ENCODE measurements at regions not wholly inside any gene's neighbourhood (a gene's known extent, or its start where the extent isn't known, plus 50 kb on each side); places are given as distances from the start of the nearest gene placed in this dataset.

DNA sequence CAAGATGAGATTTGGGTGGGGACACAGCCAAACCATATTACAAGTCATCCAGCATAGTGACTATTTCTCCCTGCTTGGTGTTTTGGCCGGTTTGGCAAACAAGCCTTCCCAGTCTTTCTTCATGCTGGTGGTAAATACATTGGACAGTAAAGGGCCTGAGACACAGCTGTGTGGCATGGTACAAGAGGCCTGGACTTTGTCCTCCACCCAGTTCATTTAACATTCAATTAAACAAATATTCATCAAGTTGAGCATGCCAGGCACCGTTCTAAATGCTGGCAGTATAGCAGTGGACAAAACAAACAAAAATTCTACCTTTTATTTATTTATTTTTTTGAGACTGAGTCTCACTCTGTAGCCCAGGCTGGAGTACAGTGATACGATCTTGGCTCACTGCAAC lies 62.7 kb upstream of the SLC28A3 start:
- TF ChIP-seq, protein P1, sequence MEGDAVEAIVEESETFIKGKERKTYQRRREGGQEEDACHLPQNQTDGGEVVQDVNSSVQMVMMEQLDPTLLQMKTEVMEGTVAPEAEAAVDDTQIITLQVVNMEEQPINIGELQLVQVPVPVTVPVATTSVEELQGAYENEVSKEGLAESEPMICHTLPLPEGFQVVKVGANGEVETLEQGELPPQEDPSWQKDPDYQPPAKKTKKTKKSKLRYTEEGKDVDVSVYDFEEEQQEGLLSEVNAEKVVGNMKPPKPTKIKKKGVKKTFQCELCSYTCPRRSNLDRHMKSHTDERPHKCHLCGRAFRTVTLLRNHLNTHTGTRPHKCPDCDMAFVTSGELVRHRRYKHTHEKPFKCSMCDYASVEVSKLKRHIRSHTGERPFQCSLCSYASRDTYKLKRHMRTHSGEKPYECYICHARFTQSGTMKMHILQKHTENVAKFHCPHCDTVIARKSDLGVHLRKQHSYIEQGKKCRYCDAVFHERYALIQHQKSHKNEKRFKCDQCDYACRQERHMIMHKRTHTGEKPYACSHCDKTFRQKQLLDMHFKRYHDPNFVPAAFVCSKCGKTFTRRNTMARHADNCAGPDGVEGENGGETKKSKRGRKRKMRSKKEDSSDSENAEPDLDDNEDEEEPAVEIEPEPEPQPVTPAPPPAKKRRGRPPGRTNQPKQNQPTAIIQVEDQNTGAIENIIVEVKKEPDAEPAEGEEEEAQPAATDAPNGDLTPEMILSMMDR (IDR thresholded peaks at IDR 0.05): no peak
- ATAC-seq (ENCODE audit: insufficient number of reproducible peaks, low FRiP score, low read depth) (no peak), DNase-seq (ENCODE audit: low spot score) (no peak)
- Histone ChIP-seq H3K36me3 (no peaks in the 10 kb centered on the region), H3K27me3 (replicated peaks; ENCODE audit: insufficient read depth) (no peaks in the 10 kb centered on the region), H3K9me3 (no peaks in the 10 kb centered on the region), H3K4me3 (no peak overlapping the region), H3K27ac (no peak overlapping the region), H3K4me1 (ENCODE audit: control insufficient read depth in 1 of 2, low read depth in 2 of 2) (no peaks in the 10 kb centered on the region)

DNA sequence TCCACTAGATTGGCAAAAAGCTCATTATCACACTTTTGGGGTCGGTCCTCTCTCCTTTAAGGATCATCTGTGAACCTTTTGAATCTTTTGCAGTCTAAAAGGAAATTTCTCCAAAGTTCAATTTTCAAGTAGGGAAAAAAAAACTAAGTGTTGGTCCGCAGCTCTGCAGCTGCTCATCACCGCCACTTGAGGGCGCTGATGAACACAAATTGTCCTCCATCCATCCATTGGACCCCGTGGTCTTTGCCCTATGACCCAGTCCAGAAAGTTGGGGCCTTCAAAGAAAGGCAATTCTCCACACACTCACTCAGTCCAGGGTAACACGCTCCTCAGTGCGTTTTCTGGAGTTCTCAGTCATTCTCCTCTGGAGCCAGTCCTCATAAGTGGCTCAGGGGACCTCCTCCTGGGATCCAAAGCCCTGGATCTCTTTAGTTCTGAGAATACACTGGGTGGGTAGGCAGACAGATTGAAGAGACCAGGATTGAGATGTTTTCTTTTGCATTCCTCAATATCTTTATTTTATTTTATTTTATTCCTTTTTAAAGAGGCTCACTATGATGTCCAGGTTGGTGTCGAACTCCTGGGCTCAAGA lies 63.6 kb upstream of the SLC28A3 start:
- TF ChIP-seq, protein P1 (IDR thresholded peaks at IDR 0.05): no peak
- H3K4me1 ChIP-seq (ENCODE audit: control insufficient read depth in 1 of 2, low read depth in 2 of 2): no peaks in the 10 kb centered on the region
- H3K36me3 ChIP-seq: no peaks in the 10 kb centered on the region
- no peak overlapping the region for H3K27ac ChIP-seq
- H3K4me3 ChIP-seq: no peak overlapping the region
- no peaks in the 10 kb centered on the region for H3K27me3 ChIP-seq (replicated peaks; ENCODE audit: insufficient read depth)
- H3K9me3 ChIP-seq: no peaks in the 10 kb centered on the region
- ATAC-seq (ENCODE audit: insufficient number of reproducible peaks, low FRiP score, low read depth) (no peak), DNase-seq (ENCODE audit: low spot score) (no peak)

DNA sequence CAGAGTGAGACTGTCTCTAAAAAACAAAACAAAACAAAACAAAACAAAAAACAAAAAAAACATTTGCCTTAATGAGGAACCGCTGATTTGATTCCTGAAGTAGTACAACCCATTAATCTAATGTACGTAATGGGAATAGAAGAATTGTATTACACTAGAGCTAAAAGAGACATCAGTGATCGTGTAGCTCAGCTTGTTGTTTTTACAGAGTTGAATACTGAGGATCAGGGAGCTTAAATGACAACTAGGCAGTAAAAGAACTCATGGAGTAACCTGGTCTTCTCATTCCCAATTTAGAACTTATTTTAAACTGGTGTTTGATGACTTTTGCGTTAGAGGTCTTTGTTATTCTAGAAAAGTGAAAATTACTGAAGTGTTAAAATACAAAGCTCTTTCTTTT lies 65.1 kb upstream of the SLC28A3 start:
- Histone ChIP-seq H3K27me3 (replicated peaks; ENCODE audit: insufficient read depth) (no peaks in the 10 kb centered on the region), H3K27ac (no peak overlapping the region), H3K4me1 (ENCODE audit: control insufficient read depth in 1 of 2, low read depth in 2 of 2) (no peaks in the 10 kb centered on the region), H3K9me3 (no peaks in the 10 kb centered on the region), H3K36me3 (no peaks in the 10 kb centered on the region), H3K4me3 (no peak overlapping the region)
- no peak for ATAC-seq (ENCODE audit: insufficient number of reproducible peaks, low FRiP score, low read depth)
- DNase-seq (ENCODE audit: low spot score): no peak
- TF ChIP-seq, protein P1 (IDR thresholded peaks at IDR 0.05): no peak

DNA sequence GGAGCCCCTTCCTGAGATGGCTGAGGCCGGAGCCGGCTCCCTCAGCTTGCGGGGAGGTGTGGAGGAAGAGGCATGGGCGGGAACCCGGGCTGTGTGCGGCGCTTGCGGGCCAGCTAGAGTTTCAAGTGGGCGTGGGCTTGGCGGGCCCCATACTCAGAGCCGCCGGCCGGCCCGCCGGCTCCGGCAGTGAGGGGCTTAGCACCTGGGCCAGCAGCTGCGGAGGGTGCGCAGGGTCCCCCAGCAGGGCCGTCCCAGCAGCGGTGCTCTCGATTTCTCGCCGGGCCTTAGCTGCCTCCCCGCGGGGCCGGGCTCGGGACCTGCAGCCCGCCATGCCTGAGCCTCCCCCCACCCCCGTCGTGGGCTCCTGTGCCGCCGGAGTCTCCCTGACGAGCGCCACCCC lies 67.9 kb upstream of the SLC28A3 start:
- DNase-seq (ENCODE audit: low spot score) (no peak), ATAC-seq (ENCODE audit: insufficient number of reproducible peaks, low FRiP score, low read depth) (no peak)
- no peak overlapping the region for H3K4me3 ChIP-seq

DNA sequence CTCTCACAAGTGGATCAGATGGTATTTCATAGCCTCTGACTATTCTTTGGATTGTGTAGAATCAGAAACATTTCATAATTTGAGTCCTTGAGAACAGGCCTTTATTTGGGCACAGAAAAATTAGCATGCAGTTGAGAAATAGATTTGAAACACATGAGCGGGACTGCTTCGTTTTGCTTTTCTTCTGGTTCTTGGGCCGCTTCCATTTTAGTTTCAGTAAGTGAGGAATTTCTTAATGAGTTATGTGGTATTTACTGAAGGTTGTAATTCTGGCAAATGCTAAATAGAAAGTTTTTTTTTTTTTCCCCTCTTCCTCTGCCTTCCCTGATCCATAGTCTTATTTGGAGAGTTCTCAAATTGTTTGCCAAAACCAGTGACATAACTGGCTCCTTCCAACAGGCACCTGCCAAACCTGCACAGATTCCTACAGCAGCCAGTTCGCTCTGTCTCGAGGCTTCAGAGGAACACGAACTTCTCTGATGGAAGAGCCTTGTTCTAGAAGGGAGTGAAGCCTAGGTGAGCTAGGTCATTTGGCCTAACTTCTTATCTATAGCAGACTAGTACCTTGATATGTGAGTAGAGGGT lies 71.2 kb upstream of the SLC28A3 start:
- no peak for ATAC-seq (ENCODE audit: insufficient number of reproducible peaks, low FRiP score, low read depth)

More for the DNA sequence above, 67.9 kb upstream of the SLC28A3 start:
- H3K36me3 ChIP-seq: no peaks in the 10 kb centered on the region
- no peak overlapping the region for H3K27ac ChIP-seq
- no peaks in the 10 kb centered on the region for H3K9me3 ChIP-seq
- no peaks in the 10 kb centered on the region for H3K4me1 ChIP-seq (ENCODE audit: control insufficient read depth in 1 of 2, low read depth in 2 of 2)
- no peaks in the 10 kb centered on the region for H3K27me3 ChIP-seq (replicated peaks; ENCODE audit: insufficient read depth)
- TF ChIP-seq, protein P1 (IDR thresholded peaks at IDR 0.05): no peak

More for the DNA sequence above, 71.2 kb upstream of the SLC28A3 start:
- TF ChIP-seq, protein P1 (IDR thresholded peaks at IDR 0.05): no peak
- Histone ChIP-seq H3K27me3 (replicated peaks; ENCODE audit: insufficient read depth) (no peaks in the 10 kb centered on the region), H3K27ac (no peak overlapping the region), H3K4me1 (ENCODE audit: control insufficient read depth in 1 of 2, low read depth in 2 of 2) (no peaks in the 10 kb centered on the region), H3K9me3 (no peaks in the 10 kb centered on the region), H3K4me3 (no peak overlapping the region), H3K36me3 (no peaks in the 10 kb centered on the region)
- no peak for DNase-seq (ENCODE audit: low spot score)
